HEK293 (cell line): ENCODE measurements at regions not wholly inside any gene's neighbourhood (a gene's known extent, or its start where the extent isn't known, plus 50 kb on each side); places are given as distances from the start of the nearest gene placed in this dataset.

Source experiments
- CTCF ChIA-PET: fragments of 350-600 bp; formaldehyde crosslinking; extraction: SDS; loops from one replicate; lab custom pipeline; 2021; ENCODE audit warnings: antibody characterized with exemption; lab: Yijun Ruan, JAX
- POLR2A ChIA-PET: fragments of 300-600 bp; formaldehyde crosslinking; extraction: SDS; loops from one replicate; lab custom pipeline; 2020; ENCODE audit warnings: antibody characterized with exemption, inconsistent platforms; lab: Yijun Ruan, JAX
- H3K27ac ChIP-seq: fragments of 200-500 bp; sonication (Bioruptor generic); 2 replicates; pipeline ENCODE4 v1.5.1; 2014; ENCODE audit warnings: low read depth, low read length, control low read depth, inconsistent platforms; ENCODE audit errors: extremely low read depth
- H3K36me3 ChIP-seq, 2 experiments: fragments of 200-500 bp in 1 of 2; sonication (Bioruptor generic) in 1 of 2; 1 replicate in 1 of 2; 2 replicates in 1 of 2; pipeline ENCODE4 v1.5.1; 2014 to 2017; ENCODE audit warnings: inconsistent platforms in 2 of 2, low read length in 2 of 2; ENCODE audit not compliant: control insufficient read depth in 2 of 2, insufficient read depth in 1 of 2
- H3K4me1 ChIP-seq: fragments of 200-500 bp; sonication (Bioruptor generic); 2 replicates; pipeline ENCODE4 v1.5.1; 2014; ENCODE audit warnings: mild to moderate bottlenecking, low read length, inconsistent platforms; ENCODE audit not compliant: control insufficient read depth, insufficient read depth
- H3K4me3 ChIP-seq: 2 replicates; pipeline ENCODE4 v1.5.1; 2011; ENCODE audit warnings: low read depth, mild to moderate bottlenecking, control low read depth, low read length, moderate library complexity
- H3K9me3 ChIP-seq: fragments of 200-500 bp; sonication (Bioruptor generic); 2 replicates; pipeline ENCODE4 v1.5.1; 2014; ENCODE audit warnings: low read depth, low read length, inconsistent platforms; ENCODE audit not compliant: control insufficient read depth, insufficient read depth
- GLIS1 ChIP-seq: fragments of 450-650 bp; formaldehyde crosslinking; IDR thresholded peaks from 2 replicates; pipeline ENCODE4 v1.5.1; 2016; ENCODE audit warnings: missing biosample characterization, missing genetic modification characterization
- HOXA7 ChIP-seq: sonication (generic); formaldehyde crosslinking; IDR thresholded peaks from 2 replicates; pipeline ENCODE4 v1.8.1; 2022; ENCODE audit warnings: missing genetic modification reagents, borderline replicate concordance
- OSR2 ChIP-seq: fragments of 450-650 bp; formaldehyde crosslinking; IDR thresholded peaks from 2 replicates; pipeline ENCODE4 v1.5.1; 2016; ENCODE audit warnings: missing biosample characterization, missing genetic modification characterization
- SETDB1 ChIP-seq: IDR thresholded peaks from one replicate; pipeline ENCODE4 v1.6.1; 2017; ENCODE audit warnings: mild to moderate bottlenecking, low read length, moderate library complexity, mixed read lengths; ENCODE audit not compliant: insufficient read length
- ZBTB7A ChIP-seq: fragments of 450-650 bp; formaldehyde crosslinking; IDR thresholded peaks from 2 replicates; pipeline ENCODE4 v1.5.1; 2016; ENCODE audit warnings: low read depth, missing biosample characterization, missing genetic modification characterization
- ZIC2 ChIP-seq: fragments of 450-650 bp; formaldehyde crosslinking; IDR thresholded peaks from 2 replicates; pipeline ENCODE4 v1.5.1; 2016; ENCODE audit warnings: missing biosample characterization, missing genetic modification characterization
- ZNF121 ChIP-seq: fragments of 450-650 bp; formaldehyde crosslinking; IDR thresholded peaks from 2 replicates; pipeline ENCODE4 v1.5.1; 2016; ENCODE audit warnings: missing biosample characterization, missing genetic modification characterization
- ZNF155 ChIP-seq: fragments of 450-650 bp; formaldehyde crosslinking; IDR thresholded peaks from 2 replicates; pipeline ENCODE4 v1.5.1; 2016; ENCODE audit warnings: missing biosample characterization, missing genetic modification characterization
- ZNF24 ChIP-seq: fragments of 450-650 bp; formaldehyde crosslinking; IDR thresholded peaks from 2 replicates; pipeline ENCODE4 v1.5.1; 2016; ENCODE audit warnings: missing biosample characterization, missing genetic modification characterization
- ZNF362 ChIP-seq: fragments of 450-650 bp; formaldehyde crosslinking; IDR thresholded peaks from 2 replicates; pipeline ENCODE4 v1.5.1; 2016; ENCODE audit warnings: missing biosample characterization, missing genetic modification characterization
- ZNF423 ChIP-seq: fragments of 450-650 bp; formaldehyde crosslinking; IDR thresholded peaks from 2 replicates; pipeline ENCODE4 v1.5.1; 2016; ENCODE audit warnings: missing biosample characterization, missing genetic modification characterization
- ZNF518A ChIP-seq: fragments of 450-650 bp; formaldehyde crosslinking; conservative IDR thresholded peaks from 2 replicates; pipeline ENCODE4 v1.5.1; 2016; ENCODE audit warnings: low read depth, missing biosample characterization, missing genetic modification characterization
- ZNF529 ChIP-seq: fragments of 450-650 bp; formaldehyde crosslinking; IDR thresholded peaks from 2 replicates; pipeline ENCODE4 v1.5.1; 2017; ENCODE audit warnings: missing genetic modification characterization, missing biosample characterization; ENCODE audit not compliant: insufficient replicate concordance
- ZNF645 ChIP-seq: fragments of 450-650 bp; formaldehyde crosslinking; IDR thresholded peaks from 2 replicates; pipeline ENCODE4; 2016; ENCODE audit warnings: missing biosample characterization, missing genetic modification characterization
- ZSCAN30 ChIP-seq: fragments of 450-650 bp; IDR thresholded peaks from 2 replicates; pipeline ENCODE4 v1.5.1; 2018; ENCODE audit warnings: missing biosample characterization, mild to moderate bottlenecking, missing genetic modification characterization, moderate library complexity
- TF ChIP-seq, protein P1 (sequence below): fragments of 450-650 bp; formaldehyde crosslinking; IDR thresholded peaks from 2 replicates; pipeline ENCODE4 v1.5.1; 2016; ENCODE audit warnings: missing biosample characterization, missing genetic modification characterization

DNA sequence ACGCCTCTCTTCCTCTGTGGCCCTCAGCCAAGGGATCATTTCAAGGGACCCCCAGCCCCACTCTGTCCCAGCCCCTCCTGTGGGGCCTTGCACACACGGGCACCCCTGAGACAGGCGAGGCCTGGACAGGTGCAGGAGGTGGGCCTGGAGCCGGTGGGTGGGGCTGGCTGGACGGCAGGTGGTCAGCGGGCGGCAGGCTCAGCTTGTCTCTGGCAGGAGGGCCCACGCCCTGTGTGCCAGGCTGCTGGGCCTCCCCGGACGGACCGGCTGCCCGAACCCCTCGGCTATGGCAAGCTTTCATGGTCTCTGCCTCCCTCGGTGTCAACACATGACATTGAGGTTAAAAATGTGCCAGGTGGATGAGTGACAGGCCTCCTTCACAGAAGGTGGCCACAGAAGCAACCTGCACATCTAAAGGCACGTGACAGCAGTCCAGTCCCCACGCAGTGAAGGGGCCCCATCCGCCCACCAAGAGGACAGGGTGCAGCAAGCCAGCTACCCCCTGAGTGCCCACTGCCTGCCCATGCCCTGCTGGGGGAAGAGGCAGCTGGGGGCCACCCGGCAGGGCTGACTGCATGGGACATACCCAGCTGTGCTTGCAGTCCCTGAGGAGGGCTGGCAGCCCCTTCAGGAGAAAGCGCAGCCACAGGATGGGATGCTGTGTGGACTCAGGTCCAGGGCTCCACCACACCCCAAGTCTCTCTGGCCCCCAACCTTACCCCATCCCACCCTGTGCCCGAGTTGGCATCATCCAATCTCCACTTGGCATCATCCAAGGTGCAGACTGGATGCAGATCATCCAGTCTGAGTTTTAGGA, 109.3 kb downstream of the FAM53A start:
- no peaks in the 10 kb centered on the region for H3K36me3 ChIP-seq
- no peak overlapping the region for H3K27ac ChIP-seq
- 0 out of 2 replicates have a peak, but pooled peaks cover 2% of the 10 kb centered on the region for H3K4me1 ChIP-seq
- ChIA-PET POLR2A (no interaction called here), CTCF (no interaction called here)
- TF ChIP-seq ZNF121 (tag by site-specific recombination) = no peak
- no peak for TF ChIP-seq OSR2 (tag by site-specific recombination)
- TF ChIP-seq ZIC2 (tag by site-specific recombination) = peak; percentile 42
- TF ChIP-seq ZNF518A = no peak
- TF ChIP-seq GLIS1 (tag by site-specific recombination) = 0 out of 2 replicates have a peak, but pooled peaks have one; percentile 14
- TF ChIP-seq SETDB1 = no peak
- no peak for TF ChIP-seq ZNF362 (tag by site-specific recombination)
- TF ChIP-seq ZBTB7A (tag by site-specific recombination) = no peak
- TF ChIP-seq ZSCAN30 = no peak
- no peak for TF ChIP-seq ZNF155 (tag by site-specific recombination)
- TF ChIP-seq ZNF24 (tag by site-specific recombination) = no peak
- TF ChIP-seq ZNF529 (tag by site-specific recombination) = no peak
- TF ChIP-seq ZNF423 (tag by site-specific recombination) = no peak
- no peak for TF ChIP-seq HOXA7
- TF ChIP-seq, protein P1, sequence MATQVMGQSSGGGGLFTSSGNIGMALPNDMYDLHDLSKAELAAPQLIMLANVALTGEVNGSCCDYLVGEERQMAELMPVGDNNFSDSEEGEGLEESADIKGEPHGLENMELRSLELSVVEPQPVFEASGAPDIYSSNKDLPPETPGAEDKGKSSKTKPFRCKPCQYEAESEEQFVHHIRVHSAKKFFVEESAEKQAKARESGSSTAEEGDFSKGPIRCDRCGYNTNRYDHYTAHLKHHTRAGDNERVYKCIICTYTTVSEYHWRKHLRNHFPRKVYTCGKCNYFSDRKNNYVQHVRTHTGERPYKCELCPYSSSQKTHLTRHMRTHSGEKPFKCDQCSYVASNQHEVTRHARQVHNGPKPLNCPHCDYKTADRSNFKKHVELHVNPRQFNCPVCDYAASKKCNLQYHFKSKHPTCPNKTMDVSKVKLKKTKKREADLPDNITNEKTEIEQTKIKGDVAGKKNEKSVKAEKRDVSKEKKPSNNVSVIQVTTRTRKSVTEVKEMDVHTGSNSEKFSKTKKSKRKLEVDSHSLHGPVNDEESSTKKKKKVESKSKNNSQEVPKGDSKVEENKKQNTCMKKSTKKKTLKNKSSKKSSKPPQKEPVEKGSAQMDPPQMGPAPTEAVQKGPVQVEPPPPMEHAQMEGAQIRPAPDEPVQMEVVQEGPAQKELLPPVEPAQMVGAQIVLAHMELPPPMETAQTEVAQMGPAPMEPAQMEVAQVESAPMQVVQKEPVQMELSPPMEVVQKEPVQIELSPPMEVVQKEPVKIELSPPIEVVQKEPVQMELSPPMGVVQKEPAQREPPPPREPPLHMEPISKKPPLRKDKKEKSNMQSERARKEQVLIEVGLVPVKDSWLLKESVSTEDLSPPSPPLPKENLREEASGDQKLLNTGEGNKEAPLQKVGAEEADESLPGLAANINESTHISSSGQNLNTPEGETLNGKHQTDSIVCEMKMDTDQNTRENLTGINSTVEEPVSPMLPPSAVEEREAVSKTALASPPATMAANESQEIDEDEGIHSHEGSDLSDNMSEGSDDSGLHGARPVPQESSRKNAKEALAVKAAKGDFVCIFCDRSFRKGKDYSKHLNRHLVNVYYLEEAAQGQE (tag by site-specific recombination) = no peak
- TF ChIP-seq ZNF645 (tag by site-specific recombination) = no peak
- H3K9me3 ChIP-seq = no peaks in the 10 kb centered on the region
- H3K4me3 ChIP-seq = no peak overlapping the region
